ENCODE measurements at regions not wholly inside any gene's neighbourhood (a gene's known extent, or its start where the extent isn't known, plus 50 kb on each side); places are given as distances from the start of the nearest gene placed in this dataset.

DNA sequence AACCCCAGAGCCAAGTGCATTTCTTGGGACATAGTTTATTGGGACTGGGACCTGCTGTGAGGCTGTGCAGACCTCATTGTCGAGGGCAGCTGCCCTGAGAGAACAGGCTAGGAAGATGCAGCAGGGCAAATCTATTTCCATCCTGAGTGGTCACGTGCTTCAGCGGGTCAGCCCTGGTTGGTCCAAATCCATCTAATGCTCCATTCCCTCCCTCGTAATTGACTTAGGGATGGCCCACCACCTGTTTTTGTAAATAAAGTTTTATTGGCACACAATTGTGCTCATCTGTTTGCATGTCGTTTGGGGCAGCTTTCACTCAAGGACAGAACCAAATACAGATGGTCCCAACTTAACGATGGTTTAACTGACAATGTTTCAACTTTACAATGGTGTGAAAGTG lies 75.5 kb upstream of the ADGRE5 start:
- TF ChIP-seq, protein P1, sequence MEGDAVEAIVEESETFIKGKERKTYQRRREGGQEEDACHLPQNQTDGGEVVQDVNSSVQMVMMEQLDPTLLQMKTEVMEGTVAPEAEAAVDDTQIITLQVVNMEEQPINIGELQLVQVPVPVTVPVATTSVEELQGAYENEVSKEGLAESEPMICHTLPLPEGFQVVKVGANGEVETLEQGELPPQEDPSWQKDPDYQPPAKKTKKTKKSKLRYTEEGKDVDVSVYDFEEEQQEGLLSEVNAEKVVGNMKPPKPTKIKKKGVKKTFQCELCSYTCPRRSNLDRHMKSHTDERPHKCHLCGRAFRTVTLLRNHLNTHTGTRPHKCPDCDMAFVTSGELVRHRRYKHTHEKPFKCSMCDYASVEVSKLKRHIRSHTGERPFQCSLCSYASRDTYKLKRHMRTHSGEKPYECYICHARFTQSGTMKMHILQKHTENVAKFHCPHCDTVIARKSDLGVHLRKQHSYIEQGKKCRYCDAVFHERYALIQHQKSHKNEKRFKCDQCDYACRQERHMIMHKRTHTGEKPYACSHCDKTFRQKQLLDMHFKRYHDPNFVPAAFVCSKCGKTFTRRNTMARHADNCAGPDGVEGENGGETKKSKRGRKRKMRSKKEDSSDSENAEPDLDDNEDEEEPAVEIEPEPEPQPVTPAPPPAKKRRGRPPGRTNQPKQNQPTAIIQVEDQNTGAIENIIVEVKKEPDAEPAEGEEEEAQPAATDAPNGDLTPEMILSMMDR (IDR thresholded peaks at IDR 0.05), result no peak
- TF ChIP-seq EZH2 (IDR thresholded peaks at IDR 0.05), result no peak
